DOHH2 (cell line): ENCODE measurements at regions not wholly inside any gene's neighbourhood (a gene's known extent, or its start where the extent isn't known, plus 50 kb on each side); places are given as distances from the start of the nearest gene placed in this dataset.

Experiments
- EZH2phosphoT487 ChIP-seq: fragments of 200-600 bp; sonication (generic); IDR thresholded peaks from 2 replicates; pipeline ENCODE4 v1.6.1; 2017; ENCODE audit warnings: borderline replicate concordance, mild to moderate bottlenecking, antibody characterized with exemption, low read length, moderate library complexity, mixed read lengths
- TF ChIP-seq, protein P1 (sequence below): fragments of 200-600 bp; sonication (generic); IDR thresholded peaks from one replicate; pipeline ENCODE4 v1.5.1; 2014; ENCODE audit warnings: antibody characterized with exemption, mild to moderate bottlenecking, low read depth, low read length; ENCODE audit not compliant: poor library complexity, severe bottlenecking

GRCh38 chr7:22658031-22658430 is 69.0 kb upstream of the IL6 start:
- TF ChIP-seq, protein P1, sequence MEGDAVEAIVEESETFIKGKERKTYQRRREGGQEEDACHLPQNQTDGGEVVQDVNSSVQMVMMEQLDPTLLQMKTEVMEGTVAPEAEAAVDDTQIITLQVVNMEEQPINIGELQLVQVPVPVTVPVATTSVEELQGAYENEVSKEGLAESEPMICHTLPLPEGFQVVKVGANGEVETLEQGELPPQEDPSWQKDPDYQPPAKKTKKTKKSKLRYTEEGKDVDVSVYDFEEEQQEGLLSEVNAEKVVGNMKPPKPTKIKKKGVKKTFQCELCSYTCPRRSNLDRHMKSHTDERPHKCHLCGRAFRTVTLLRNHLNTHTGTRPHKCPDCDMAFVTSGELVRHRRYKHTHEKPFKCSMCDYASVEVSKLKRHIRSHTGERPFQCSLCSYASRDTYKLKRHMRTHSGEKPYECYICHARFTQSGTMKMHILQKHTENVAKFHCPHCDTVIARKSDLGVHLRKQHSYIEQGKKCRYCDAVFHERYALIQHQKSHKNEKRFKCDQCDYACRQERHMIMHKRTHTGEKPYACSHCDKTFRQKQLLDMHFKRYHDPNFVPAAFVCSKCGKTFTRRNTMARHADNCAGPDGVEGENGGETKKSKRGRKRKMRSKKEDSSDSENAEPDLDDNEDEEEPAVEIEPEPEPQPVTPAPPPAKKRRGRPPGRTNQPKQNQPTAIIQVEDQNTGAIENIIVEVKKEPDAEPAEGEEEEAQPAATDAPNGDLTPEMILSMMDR = no peak
- no peak for TF ChIP-seq EZH2phosphoT487
